K562 (cell line): ENCODE measurements at regions not wholly inside any gene's neighbourhood (a gene's known extent, or its start where the extent isn't known, plus 50 kb on each side); places are given as distances from the start of the nearest gene placed in this dataset.

Source experiments
- ZBTB40 ChIP-seq, 2 experiments: fragments of 450-650 bp in 1 of 2; sonication (generic) in 1 of 2; formaldehyde crosslinking in 1 of 2; IDR thresholded peaks; 2 replicates each; pipeline versions ENCODE4 v1.7.1 to v1.9.0; 2016 to 2022; ENCODE audit warnings: inconsistent platforms in 1 of 2, mild to moderate bottlenecking in 1 of 2, missing genetic modification reagents in 1 of 2

- TF ChIP-seq ZBTB40 (IDR thresholded peaks at IDR 0.05) (no peak), ZBTB40 (CRISPR knock-in tag; IDR thresholded peaks at IDR 0.05) (no peak)
- TF ChIP-seq, all 486 proteins: peak for 0
Measured at GRCh38 chr3:29169451-29169850, 111.4 kb upstream of the RBMS3 start (continued).
